Limb (tissue), 2 donors: ENCODE measurements at regions not wholly inside any gene's neighbourhood (a gene's known extent, or its start where the extent isn't known, plus 50 kb on each side); places are given as distances from the start of the nearest gene placed in this dataset.

Experiments
- DNase-seq, 2 donors: peaks; one replicate each; pipeline ENCODE4 v3.0.0-alpha.2; 2016; ENCODE audit errors: extremely low spot score in 2 of 2

- no peak for DNase-seq
Observed at GRCh38 chr5:8386719-8387288, 517.9 kb downstream of the MTRR start.

- DNase-seq, result no peak
Observed at GRCh38 chr5:8391911-8392310, 523.0 kb downstream of the MTRR start.

GRCh38 chr5:8393240-8393639, 524.3 kb downstream of the MTRR start:
- no peak for DNase-seq

GRCh38 chr5:8394965-8395364, 526.0 kb downstream of the MTRR start:
- DNase-seq, result no peak

- no peak for DNase-seq
Observed at GRCh38 chr5:8396246-8396645, 527.3 kb downstream of the MTRR start.

- no peak for DNase-seq
Observed at GRCh38 chr5:8396756-8397155, 527.8 kb downstream of the MTRR start.

GRCh38 chr5:8399471-8399870, 530.5 kb downstream of the MTRR start:
- DNase-seq, result no peak

- DNase-seq, result no peak
Observed at GRCh38 chr5:8408258-8408657, 539.3 kb downstream of the MTRR start.

- no peak for DNase-seq
Observed at GRCh38 chr5:8410618-8411017, 541.7 kb downstream of the MTRR start.

- no peak for DNase-seq
Observed at GRCh38 chr5:8413975-8414374, 545.0 kb downstream of the MTRR start.

- no peak for DNase-seq
Observed at GRCh38 chr5:8417316-8418048, 548.5 kb downstream of the MTRR start.

GRCh38 chr5:8418049-8418426, 549.1 kb downstream of the MTRR start:
- DNase-seq, result no peak

- DNase-seq, result no peak
Observed at GRCh38 chr5:8429778-8430758, 561.1 kb downstream of the MTRR start.

GRCh38 chr5:8434501-8434900, 565.6 kb downstream of the MTRR start:
- DNase-seq, result no peak

- no peak for DNase-seq
Observed at GRCh38 chr5:8436924-8437323, 568.0 kb downstream of the MTRR start.

- no peak for DNase-seq
Observed at GRCh38 chr5:8445139-8445538, 576.2 kb downstream of the MTRR start.

GRCh38 chr5:8446179-8446578, 577.2 kb downstream of the MTRR start:
- DNase-seq, result no peak

GRCh38 chr5:8456846-8457186, 587.9 kb downstream of the MTRR start:
- DNase-seq, result no peak

- peak; percentile 91 to 96 for DNase-seq
Observed at GRCh38 chr5:8457187-8458037, 588.5 kb downstream of the MTRR start.

- DNase-seq, result no peak
Observed at GRCh38 chr5:8458038-8458383, 589.1 kb downstream of the MTRR start.

- DNase-seq, result no peak
Observed at GRCh38 chr5:8461543-8461942, 592.6 kb downstream of the MTRR start.

GRCh38 chr5:8462565-8462964, 593.6 kb downstream of the MTRR start:
- no peak for DNase-seq
